ENCODE measurements at regions not wholly inside any gene's neighbourhood (a gene's known extent, or its start where the extent isn't known, plus 50 kb on each side); places are given as distances from the start of the nearest gene placed in this dataset.

- TF ChIP-seq, protein P1, sequence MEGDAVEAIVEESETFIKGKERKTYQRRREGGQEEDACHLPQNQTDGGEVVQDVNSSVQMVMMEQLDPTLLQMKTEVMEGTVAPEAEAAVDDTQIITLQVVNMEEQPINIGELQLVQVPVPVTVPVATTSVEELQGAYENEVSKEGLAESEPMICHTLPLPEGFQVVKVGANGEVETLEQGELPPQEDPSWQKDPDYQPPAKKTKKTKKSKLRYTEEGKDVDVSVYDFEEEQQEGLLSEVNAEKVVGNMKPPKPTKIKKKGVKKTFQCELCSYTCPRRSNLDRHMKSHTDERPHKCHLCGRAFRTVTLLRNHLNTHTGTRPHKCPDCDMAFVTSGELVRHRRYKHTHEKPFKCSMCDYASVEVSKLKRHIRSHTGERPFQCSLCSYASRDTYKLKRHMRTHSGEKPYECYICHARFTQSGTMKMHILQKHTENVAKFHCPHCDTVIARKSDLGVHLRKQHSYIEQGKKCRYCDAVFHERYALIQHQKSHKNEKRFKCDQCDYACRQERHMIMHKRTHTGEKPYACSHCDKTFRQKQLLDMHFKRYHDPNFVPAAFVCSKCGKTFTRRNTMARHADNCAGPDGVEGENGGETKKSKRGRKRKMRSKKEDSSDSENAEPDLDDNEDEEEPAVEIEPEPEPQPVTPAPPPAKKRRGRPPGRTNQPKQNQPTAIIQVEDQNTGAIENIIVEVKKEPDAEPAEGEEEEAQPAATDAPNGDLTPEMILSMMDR (IDR thresholded peaks at IDR 0.05 in 4 of 5, conservative IDR thresholded peaks at IDR 0.05 in 1 of 5) = no peak
- TF ChIP-seq POLR2A (IDR thresholded peaks at IDR 0.05) = no peak
These were observed 633.2 kb upstream of the ACTRT1 start for GRCh38 chrX:128685387-128685786.
